Ishikawa (cell line): ENCODE measurements at regions not wholly inside any gene's neighbourhood (a gene's known extent, or its start where the extent isn't known, plus 50 kb on each side); places are given as distances from the start of the nearest gene placed in this dataset.

ENCODE experiments used
- REST ChIP-seq: IDR thresholded peaks from 2 replicates; pipeline ENCODE4 v1.6.1; 2012; ENCODE audit warnings: low read depth, mild to moderate bottlenecking
- ZBTB7A ChIP-seq: IDR thresholded peaks from 2 replicates; pipeline ENCODE4 v1.6.1; 2012; ENCODE audit warnings: low read depth

GRCh38 chr1:185533596-185533995, 200.6 kb upstream of the HMCN1 start:
- TF ChIP-seq REST, result no peak
- no peak for TF ChIP-seq ZBTB7A
